B cell (primary cell): ENCODE measurements at regions not wholly inside any gene's neighbourhood (a gene's known extent, or its start where the extent isn't known, plus 50 kb on each side); places are given as distances from the start of the nearest gene placed in this dataset.

Source experiments
- CTCF ChIP-seq: fragments of 200-600 bp; IDR thresholded peaks from one replicate; pipeline ENCODE4 v1.8.0; 2022; ENCODE audit warnings: antibody characterized with exemption, mild to moderate bottlenecking
- EZH2 ChIP-seq: IDR thresholded peaks from 2 replicates; pipeline ENCODE4 v1.6.1; 2012; ENCODE audit warnings: borderline replicate concordance, low read depth, mild to moderate bottlenecking, moderate library complexity, low read length; ENCODE audit not compliant: insufficient read depth, poor library complexity, severe bottlenecking

GRCh38 chr13:62453761-62454160 lies 1038.1 kb upstream of the PCDH20 start:
- TF ChIP-seq CTCF (no peak), EZH2 (no peak)
